Activated CD4-positive, alpha-beta T cell treated with anti-CD3 and anti-CD28 coated beads, Interleukin-2, amount 10 ng/mL, durations not matched to agents 7 days and 5 days (primary cell): ENCODE measurements at regions not wholly inside any gene's neighbourhood (a gene's known extent, or its start where the extent isn't known, plus 50 kb on each side); places are given as distances from the start of the nearest gene placed in this dataset.
"Not testable (repeated sequence)": the region's sequence is repeated elsewhere in the genome, so short reads cannot be mapped to it uniquely, and the experiment has no call there.

ENCODE experiments used
- CTCF ChIA-PET: fragments of 350-600 bp; sonication (Branson Sonifier 250); formaldehyde crosslinking; loops from one replicate; lab custom pipeline; 2021; ENCODE audit warnings: antibody characterized with exemption; lab: Charles Lee
- POLR2A ChIA-PET: fragments of 350-600 bp; sonication (Branson Sonifier 250); formaldehyde crosslinking; loops from one replicate; lab custom pipeline; 2021; ENCODE audit warnings: antibody characterized with exemption; lab: Charles Lee
- DNase-seq: peaks from one replicate; pipeline ENCODE4 v3.0.0-alpha.2; 2020
- H3K27ac Mint-ChIP-seq: one replicate; pipeline ENCODE4 v1.8.0; 2021; ENCODE audit warnings: mild to moderate bottlenecking, moderate library complexity, mixed read lengths
- H3K27me3 Mint-ChIP-seq: one replicate; pipeline ENCODE4 v1.8.0; 2021; ENCODE audit warnings: mixed read lengths
- H3K36me3 Mint-ChIP-seq: one replicate; pipeline ENCODE4 v1.8.0; 2021; ENCODE audit warnings: low read depth, mixed read lengths
- H3K4me1 Mint-ChIP-seq: one replicate; pipeline ENCODE4 v1.8.0; 2021; ENCODE audit warnings: mixed read lengths
- H3K4me3 Mint-ChIP-seq: one replicate; pipeline ENCODE4 v1.8.0; 2021; ENCODE audit warnings: mild to moderate bottlenecking, moderate library complexity, mixed read lengths
- H3K9me3 Mint-ChIP-seq: one replicate; pipeline ENCODE4 v1.8.0; 2021; ENCODE audit warnings: mixed read lengths

GRCh38 chr16:48958681-48959080, 323.0 kb downstream of the CBLN1 start:
- CTCF ChIA-PET = interaction anchor here (0.6 kb wide), 1 partner anchor 114 kb away, joined by 3 read pairs; no protein-coding TSS in a partner anchor

GRCh38 chr16:48956620-48957019, 325.0 kb downstream of the CBLN1 start:
- H3K9me3 Mint-ChIP-seq = no peaks in the 10 kb centered on the region
- ChIA-PET POLR2A (no interaction called here), CTCF (no interaction called here)

More at GRCh38 chr16:48958681-48959080, 323.0 kb downstream of the CBLN1 start:
- no peaks in the 10 kb centered on the region for H3K36me3 Mint-ChIP-seq
- H3K9me3 Mint-ChIP-seq = no peaks in the 10 kb centered on the region
- H3K27me3 Mint-ChIP-seq = no peaks in the 10 kb centered on the region
- POLR2A ChIA-PET = no interaction called here
- H3K4me3 Mint-ChIP-seq = no peak overlapping the region
- H3K4me1 Mint-ChIP-seq = no peaks in the 10 kb centered on the region
- no peak for DNase-seq
- H3K27ac Mint-ChIP-seq = no peak overlapping the region

GRCh38 chr16:48955837-48956236, 325.8 kb downstream of the CBLN1 start:
- DNase-seq = no peak
- Mint-ChIP-seq H3K27me3 (no peaks in the 10 kb centered on the region), H3K4me3 (no peak overlapping the region), H3K9me3 (no peaks in the 10 kb centered on the region), H3K36me3 (no peaks in the 10 kb centered on the region), H3K4me1 (no peaks in the 10 kb centered on the region), H3K27ac (no peak overlapping the region)
- ChIA-PET CTCF (no interaction called here), POLR2A (no interaction called here)

More at GRCh38 chr16:48956620-48957019, 325.0 kb downstream of the CBLN1 start:
- Mint-ChIP-seq H3K4me1 (no peaks in the 10 kb centered on the region), H3K36me3 (no peaks in the 10 kb centered on the region), H3K4me3 (no peak overlapping the region), H3K27ac (no peak overlapping the region), H3K27me3 (no peaks in the 10 kb centered on the region)
- DNase-seq = no peak

GRCh38 chr16:48951621-48952125, 330.0 kb downstream of the CBLN1 start:
- H3K36me3 Mint-ChIP-seq, H3K27ac Mint-ChIP-seq, H3K4me1 Mint-ChIP-seq, H3K4me3 Mint-ChIP-seq, H3K27me3 Mint-ChIP-seq, DNase-seq, CTCF ChIA-PET, H3K9me3 Mint-ChIP-seq, POLR2A ChIA-PET: not testable (repeated sequence)

GRCh38 chr16:48950184-48950583, 331.5 kb downstream of the CBLN1 start:
- Mint-ChIP-seq H3K9me3 (peaks cover 6% of the 10 kb centered on the region), H3K4me3 (no peak overlapping the region), H3K27me3 (no peaks in the 10 kb centered on the region), H3K27ac (no peak overlapping the region), H3K36me3 (no peaks in the 10 kb centered on the region), H3K4me1 (no peaks in the 10 kb centered on the region)
- no peak for DNase-seq
- POLR2A ChIA-PET = no interaction called here
- CTCF ChIA-PET = no interaction called here

GRCh38 chr16:48949636-48950035, 332.0 kb downstream of the CBLN1 start:
- H3K27ac Mint-ChIP-seq = no peak overlapping the region
- CTCF ChIA-PET = no interaction called here

GRCh38 chr16:48948911-48949310, 332.7 kb downstream of the CBLN1 start:
- POLR2A ChIA-PET = no interaction called here
- no peaks in the 10 kb centered on the region for H3K4me1 Mint-ChIP-seq
- no peak overlapping the region for H3K4me3 Mint-ChIP-seq
- H3K27me3 Mint-ChIP-seq = no peaks in the 10 kb centered on the region
- peaks cover 6% of the 10 kb centered on the region for H3K9me3 Mint-ChIP-seq
- DNase-seq = no peak
- no peak overlapping the region for H3K27ac Mint-ChIP-seq
- CTCF ChIA-PET = no interaction called here
- H3K36me3 Mint-ChIP-seq = no peaks in the 10 kb centered on the region

More at GRCh38 chr16:48949636-48950035, 332.0 kb downstream of the CBLN1 start:
- Mint-ChIP-seq H3K4me1 (no peaks in the 10 kb centered on the region), H3K36me3 (no peaks in the 10 kb centered on the region), H3K27me3 (no peaks in the 10 kb centered on the region), H3K4me3 (no peak overlapping the region), H3K9me3 (peaks cover 6% of the 10 kb centered on the region)
- POLR2A ChIA-PET = no interaction called here
- no peak for DNase-seq

GRCh38 chr16:48947371-48947713, 334.3 kb downstream of the CBLN1 start:
- H3K27ac Mint-ChIP-seq = no peak overlapping the region
- POLR2A ChIA-PET = no interaction called here
- H3K9me3 Mint-ChIP-seq = peaks cover 6% of the 10 kb centered on the region
- DNase-seq = no peak
- H3K4me3 Mint-ChIP-seq = no peak overlapping the region
- no peaks in the 10 kb centered on the region for H3K4me1 Mint-ChIP-seq
- H3K36me3 Mint-ChIP-seq = no peaks in the 10 kb centered on the region
- CTCF ChIA-PET = no interaction called here
- no peaks in the 10 kb centered on the region for H3K27me3 Mint-ChIP-seq

- no peak overlapping the region for H3K27ac Mint-ChIP-seq
- no peaks in the 10 kb centered on the region for H3K4me1 Mint-ChIP-seq
These were observed 334.8 kb downstream of the CBLN1 start for GRCh38 chr16:48946686-48947370.

GRCh38 chr16:48942996-48943395, 333.0 kb upstream of the N4BP1 start:
- Mint-ChIP-seq H3K36me3 (no peaks in the 10 kb centered on the region), H3K4me1 (no peaks in the 10 kb centered on the region), H3K27ac (no peak overlapping the region), H3K9me3 (no peaks in the 10 kb centered on the region), H3K4me3 (no peak overlapping the region), H3K27me3 (no peaks in the 10 kb centered on the region)
- POLR2A ChIA-PET = no interaction called here
- DNase-seq = no peak
- CTCF ChIA-PET = no interaction called here

More at GRCh38 chr16:48946686-48947370, 334.8 kb downstream of the CBLN1 start:
- Mint-ChIP-seq H3K36me3 (no peaks in the 10 kb centered on the region), H3K4me3 (no peak overlapping the region), H3K9me3 (peaks cover 6% of the 10 kb centered on the region), H3K27me3 (no peaks in the 10 kb centered on the region)
- ChIA-PET CTCF (interaction anchor here (1.5 kb wide), 1 partner anchor 10 kb away, joined by 3 read pairs; no protein-coding TSS in a partner anchor), POLR2A (no interaction called here)
- DNase-seq = no peak

GRCh38 chr16:48936811-48937210, 326.8 kb upstream of the N4BP1 start:
- H3K4me3 Mint-ChIP-seq = no peak overlapping the region
- no peaks in the 10 kb centered on the region for H3K4me1 Mint-ChIP-seq
- ChIA-PET POLR2A (no interaction called here), CTCF (interaction anchor here (1.0 kb wide), 1 partner anchor 10 kb away, joined by 3 read pairs; no protein-coding TSS in a partner anchor)
- H3K27ac Mint-ChIP-seq = no peak overlapping the region
- no peaks in the 10 kb centered on the region for H3K27me3 Mint-ChIP-seq
- no peak for DNase-seq
- H3K9me3 Mint-ChIP-seq = no peaks in the 10 kb centered on the region
- no peaks in the 10 kb centered on the region for H3K36me3 Mint-ChIP-seq

GRCh38 chr16:48932216-48932855, 322.4 kb upstream of the N4BP1 start:
- H3K27me3 Mint-ChIP-seq = no peaks in the 10 kb centered on the region
- DNase-seq = no peak
- H3K9me3 Mint-ChIP-seq = peaks cover 8% of the 10 kb centered on the region
- CTCF ChIA-PET = no interaction called here
- H3K27ac Mint-ChIP-seq = no peak overlapping the region
- no peak overlapping the region for H3K4me3 Mint-ChIP-seq
- no peaks in the 10 kb centered on the region for H3K36me3 Mint-ChIP-seq
- POLR2A ChIA-PET = no interaction called here
- no peaks in the 10 kb centered on the region for H3K4me1 Mint-ChIP-seq

- POLR2A ChIA-PET = no interaction called here
- H3K36me3 Mint-ChIP-seq = no peaks in the 10 kb centered on the region
- CTCF ChIA-PET = no interaction called here
- DNase-seq = no peak
- no peaks in the 10 kb centered on the region for H3K27me3 Mint-ChIP-seq
- H3K27ac Mint-ChIP-seq = no peak overlapping the region
- no peaks in the 10 kb centered on the region for H3K4me1 Mint-ChIP-seq
- H3K4me3 Mint-ChIP-seq = no peak overlapping the region
- H3K9me3 Mint-ChIP-seq = peaks cover 12% of the 10 kb centered on the region
These were observed 321.1 kb upstream of the N4BP1 start for GRCh38 chr16:48930951-48931553.
